H9 (cell line): ENCODE measurements at regions not wholly inside any gene's neighbourhood (a gene's known extent, or its start where the extent isn't known, plus 50 kb on each side); places are given as distances from the start of the nearest gene placed in this dataset.

Experiments
- DNase-seq: peaks from one replicate; pipeline ENCODE4 v3.0.0-alpha.2; 2017
- H2AFZ ChIP-seq: one replicate; pipeline ENCODE4 v1.6.1; 2013; ENCODE audit warnings: mild to moderate bottlenecking, low read length, control low read depth, moderate library complexity
- H2AK5ac ChIP-seq: 2 replicates; pipeline ENCODE4 v1.6.1; 2013; ENCODE audit warnings: low read length, control low read depth, mixed read lengths; ENCODE audit not compliant: insufficient read length
- H2BK120ac ChIP-seq: one replicate; pipeline ENCODE4 v1.6.1; 2013; ENCODE audit warnings: low read depth, mild to moderate bottlenecking, low read length, control low read depth, inconsistent platforms; ENCODE audit not compliant: poor library complexity, severe bottlenecking
- H2BK12ac ChIP-seq: 2 replicates; pipeline ENCODE4 v1.6.1; 2013; ENCODE audit warnings: low read length, control low read depth, mixed read lengths, low read depth; ENCODE audit not compliant: insufficient read length
- H2BK15ac ChIP-seq: 2 replicates; pipeline ENCODE4 v1.6.1; 2013; ENCODE audit warnings: low read depth, low read length, control low read depth
- H2BK20ac ChIP-seq: one replicate; pipeline ENCODE4 v1.6.1; 2013; ENCODE audit warnings: low read depth, mild to moderate bottlenecking, low read length, control low read depth, inconsistent platforms; ENCODE audit not compliant: poor library complexity, severe bottlenecking
- H2BK5ac ChIP-seq: 2 replicates; pipeline ENCODE4 v1.6.1; 2013; ENCODE audit warnings: low read length, control low read depth, mixed read lengths; ENCODE audit not compliant: insufficient read length
- H3K14ac ChIP-seq: 2 replicates; pipeline ENCODE4 v1.6.1; 2013; ENCODE audit warnings: low read length, control low read depth; ENCODE audit not compliant: insufficient read depth
- H3K18ac ChIP-seq: 2 replicates; pipeline ENCODE4 v1.6.1; 2013; ENCODE audit warnings: low read depth, mild to moderate bottlenecking, mixed read lengths, low read length, control low read depth; ENCODE audit not compliant: insufficient read length
- H3K23ac ChIP-seq: 2 replicates; pipeline ENCODE4 v1.6.1; 2013; ENCODE audit warnings: low read length, control low read depth, mixed read lengths, low read depth; ENCODE audit not compliant: insufficient read length
- H3K23me2 ChIP-seq: 2 replicates; pipeline ENCODE4 v1.6.1; 2013; ENCODE audit warnings: low read depth, mild to moderate bottlenecking, mixed read lengths, low read length, control low read depth; ENCODE audit not compliant: insufficient read length, poor library complexity, severe bottlenecking
- H3K27ac ChIP-seq: 2 replicates; pipeline ENCODE4 v1.5.1; 2013; ENCODE audit warnings: low read length, control low read depth, mixed read lengths, low read depth; ENCODE audit not compliant: insufficient read length
- H3K27me3 ChIP-seq: 2 replicates; pipeline ENCODE4 v1.6.1; 2013; ENCODE audit warnings: low read length, control low read depth, inconsistent platforms; ENCODE audit not compliant: insufficient read depth
- H3K4ac ChIP-seq: 2 replicates; pipeline ENCODE4 v1.6.1; 2013; ENCODE audit warnings: low read depth, mild to moderate bottlenecking, control low read depth, inconsistent platforms, low read length, moderate library complexity
- H3K4me1 ChIP-seq: 2 replicates; pipeline ENCODE4 v1.6.1; 2013; ENCODE audit warnings: low read length, control low read depth, inconsistent platforms; ENCODE audit not compliant: insufficient read depth
- H3K4me2 ChIP-seq: 2 replicates; pipeline ENCODE4 v1.6.1; 2013; ENCODE audit warnings: low read length, control low read depth, mixed read lengths; ENCODE audit not compliant: insufficient read length, insufficient read depth
- H3K56ac ChIP-seq: 2 replicates; pipeline ENCODE4 v1.6.1; 2013; ENCODE audit warnings: low read depth, mild to moderate bottlenecking, mixed read lengths, low read length, control low read depth; ENCODE audit not compliant: insufficient read length
- H3K79me1 ChIP-seq: 2 replicates; pipeline ENCODE4 v1.6.1; 2013; ENCODE audit warnings: low read depth, mild to moderate bottlenecking, moderate library complexity, low read length, control low read depth, inconsistent platforms; ENCODE audit not compliant: insufficient read depth, poor library complexity, severe bottlenecking
- H3K79me2 ChIP-seq: 2 replicates; pipeline ENCODE4 v1.6.1; 2013; ENCODE audit warnings: low read length, control low read depth, inconsistent platforms; ENCODE audit not compliant: insufficient read depth
- H3K9ac ChIP-seq: 2 replicates; pipeline ENCODE4 v1.6.1; 2013; ENCODE audit warnings: low read length, control low read depth, mixed read lengths; ENCODE audit not compliant: insufficient read length; ENCODE audit errors: extremely low read depth
- H3K9me3 ChIP-seq: one replicate; pipeline ENCODE4 v1.6.1; 2013; ENCODE audit warnings: low read depth, low read length, inconsistent platforms; ENCODE audit not compliant: control insufficient read depth
- H3T11ph ChIP-seq: one replicate; pipeline ENCODE4 v1.6.1; 2013; ENCODE audit warnings: mild to moderate bottlenecking, low read length, control low read depth, inconsistent platforms
- H4K20me1 ChIP-seq: one replicate; pipeline ENCODE4 v1.6.1; 2013; ENCODE audit not compliant: control insufficient read depth, insufficient read length, insufficient read depth
- H4K5ac ChIP-seq: 2 replicates; pipeline ENCODE4 v1.6.1; 2013; ENCODE audit warnings: low read depth, mild to moderate bottlenecking, mixed read lengths, low read length, control low read depth; ENCODE audit not compliant: insufficient read length
- H4K8ac ChIP-seq: replicated peaks from 2 replicates; pipeline ENCODE4 v1.6.1; 2013; ENCODE audit warnings: low read length, control low read depth, mixed read lengths, low read depth; ENCODE audit not compliant: insufficient read length
- H4K91ac ChIP-seq: 2 replicates; pipeline ENCODE4 v1.6.1; 2013; ENCODE audit warnings: low read depth, mild to moderate bottlenecking, moderate library complexity, mixed read lengths, low read length, control low read depth; ENCODE audit not compliant: insufficient read length
- H3K27ac Mint-ChIP-seq, 3 experiments: 2 replicates in 2 of 3; 3 replicates in 1 of 3; pipeline ENCODE4 v1.8.0; 2020 to 2021; ENCODE audit warnings: mixed read lengths in 3 of 3, mild to moderate bottlenecking in 1 of 3, moderate library complexity in 1 of 3
- H3K27me3 Mint-ChIP-seq: 2 replicates; pipeline ENCODE4 v1.8.0; 2021; ENCODE audit warnings: low read depth, mild to moderate bottlenecking, moderate library complexity, mixed read lengths
- H3K36me3 Mint-ChIP-seq, 3 experiments: 2 replicates in 2 of 3; 3 replicates in 1 of 3; pipeline ENCODE4 v1.8.0; 2020 to 2021; ENCODE audit warnings: low read depth in 3 of 3, mixed read lengths in 3 of 3; ENCODE audit not compliant: insufficient read depth in 1 of 3
- H3K4me1 Mint-ChIP-seq, 2 experiments: 2 replicates each; pipeline ENCODE4 v1.8.0; 2020; ENCODE audit warnings: mixed read lengths in 2 of 2
- H3K4me3 Mint-ChIP-seq, 2 experiments: 2 replicates in 1 of 2; 3 replicates in 1 of 2; pipeline ENCODE4 v1.8.0; 2020 to 2021; ENCODE audit warnings: mild to moderate bottlenecking in 2 of 2, mixed read lengths in 2 of 2, moderate library complexity in 1 of 2
- H3K9me3 Mint-ChIP-seq, 2 experiments: 2 replicates in 1 of 2; 3 replicates in 1 of 2; pipeline ENCODE4 v1.8.0; 2020; ENCODE audit warnings: mild to moderate bottlenecking in 2 of 2, mixed read lengths in 2 of 2, moderate library complexity in 1 of 2
- CTCF ChIP-seq: fragments of 200-600 bp; sonication (generic); conservative IDR thresholded peaks from 3 replicates; pipeline ENCODE4 v1.8.0; 2021; ENCODE audit warnings: antibody characterized with exemption, mild to moderate bottlenecking
- WGBS: extraction: QIAGEN DNeasy Blood & Tissue Kit; methylation state at CpG from one replicate; pipeline ENCODE4 v1.1.7; 2013; ENCODE audit warnings: missing lambda C conversion rate, low lambda C conversion rate, mixed read lengths; ENCODE audit not compliant: insufficient read length; ENCODE audit errors: extremely low coverage; 5-methylcytosine and 5-hydroxymethylcytosine counted together

GRCh38 chr10:129341087-129341486 lies 126.0 kb upstream of the MGMT start:
- no peak for TF ChIP-seq CTCF
- Histone ChIP-seq H2BK120ac (no peak overlapping the region), H2BK12ac (no peak overlapping the region), H4K8ac (no peak overlapping the region), H2AK5ac (no peak overlapping the region), H3K4ac (no peak overlapping the region), H2BK5ac (no peak overlapping the region), H3K56ac (no peak overlapping the region), H2BK20ac (no peak overlapping the region), H3K4me1 (no peaks in the 10 kb centered on the region), H3K18ac (no peak overlapping the region), H3K27ac (no peak overlapping the region), H4K20me1 (no peaks in the 10 kb centered on the region), H3K23me2 (no peaks in the 10 kb centered on the region), H3K23ac (no peak overlapping the region), H3K14ac (no peak overlapping the region), H2BK15ac (no peak overlapping the region), H3K9ac (no peak overlapping the region), H3K79me1 (no peaks in the 10 kb centered on the region), H3K9me3 (no peaks in the 10 kb centered on the region), H4K91ac (no peak overlapping the region), H3K27me3 (no peaks in the 10 kb centered on the region), H3T11ph (no peak overlapping the region), H3K4me2 (no peak overlapping the region), H3K79me2 (no peaks in the 10 kb centered on the region), H4K5ac (no peak overlapping the region), H2AFZ (no peak overlapping the region)
- no CpG with 5 or more reads among the region's 5 CpGs for WGBS
- peaks cover 0 to 7% of the 10 kb centered on the region in 2 experiments; a peak in 2 of 4 replicates for H3K4me1 Mint-ChIP-seq
- H3K27me3 Mint-ChIP-seq: peaks cover 1% of the 10 kb centered on the region; the same call in 1 of the 2 replicates
- no peak overlapping the region for H3K27ac Mint-ChIP-seq
- H3K9me3 Mint-ChIP-seq: no peaks in the 10 kb centered on the region
- DNase-seq: no peak
- H3K4me3 Mint-ChIP-seq: no peak overlapping the region
- no peaks in the 10 kb centered on the region for H3K36me3 Mint-ChIP-seq
